ENCODE measurements at regions not wholly inside any gene's neighbourhood (a gene's known extent, or its start where the extent isn't known, plus 50 kb on each side); places are given as distances from the start of the nearest gene placed in this dataset.

DNA sequence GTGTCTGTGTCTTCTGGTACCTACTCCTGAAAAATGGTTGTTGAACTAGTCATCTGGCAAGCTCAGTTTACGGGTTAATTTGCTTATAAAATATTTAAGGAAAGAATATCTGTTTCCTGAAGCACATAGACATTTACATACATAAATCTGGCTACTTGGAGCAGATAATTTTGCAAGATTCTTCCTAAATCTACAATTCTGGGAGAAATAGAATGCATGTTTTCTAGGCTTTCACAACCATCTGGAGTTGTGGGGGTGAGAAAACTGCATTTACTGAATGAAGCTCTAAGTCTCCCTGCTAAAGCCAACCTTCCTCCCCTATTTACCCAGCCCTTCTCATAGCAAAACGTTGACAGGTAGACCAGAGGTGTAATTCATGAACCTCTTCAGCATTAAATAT is 393.7 kb upstream of the ARGLU1 start:
- TF ChIP-seq CTCF (IDR thresholded peaks at IDR 0.05) (no peak), POLR2AphosphoS5 (IDR thresholded peaks at IDR 0.05) (no peak)
